ENCODE measurements at regions not wholly inside any gene's neighbourhood (a gene's known extent, or its start where the extent isn't known, plus 50 kb on each side); places are given as distances from the start of the nearest gene placed in this dataset.
"Not testable (repeated sequence)": the region's sequence is repeated elsewhere in the genome, so short reads cannot be mapped to it uniquely, and the experiment has no call there.

GRCh38 chr2:242080575-242081214 lies 211.2 kb downstream of the RTP5 start:
- DNase-seq, result not testable (repeated sequence)

GRCh38 chr2:242084034-242084433 lies 214.5 kb downstream of the RTP5 start:
- not testable (repeated sequence) for DNase-seq

- not testable (repeated sequence) for DNase-seq
Observed at GRCh38 chr2:242085024-242085674, 215.6 kb downstream of the RTP5 start.

GRCh38 chr2:242085941-242086621 lies 216.6 kb downstream of the RTP5 start:
- peak in 1 of 2 donors; percentile 28 for DNase-seq

GRCh38 chr2:242088044-242088443 lies 218.5 kb downstream of the RTP5 start:
- DNase-seq, result not testable (repeated sequence)

- peak; percentile 91 to 95 for DNase-seq
Observed at GRCh38 chr2:242088471-242089212, 219.1 kb downstream of the RTP5 start.

DNA sequence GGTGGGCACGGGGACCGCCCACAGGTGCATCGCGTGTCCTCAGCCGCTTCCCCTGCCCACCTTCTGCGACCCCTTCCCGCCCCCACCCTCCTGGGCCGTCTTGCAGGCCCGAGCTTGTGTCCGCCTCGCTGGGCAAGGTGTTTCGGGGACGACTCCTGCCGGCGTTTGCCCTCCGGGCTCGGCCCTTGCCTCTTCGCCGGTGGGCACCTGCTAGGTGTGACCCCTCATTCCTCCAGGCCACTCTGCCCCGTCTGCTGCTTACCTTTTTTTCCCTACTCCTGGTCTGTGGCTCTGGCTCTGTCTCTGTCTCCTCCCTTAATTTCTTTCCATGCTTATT lies 219.7 kb downstream of the RTP5 start:
- DNase-seq, result not testable (repeated sequence)

DNA sequence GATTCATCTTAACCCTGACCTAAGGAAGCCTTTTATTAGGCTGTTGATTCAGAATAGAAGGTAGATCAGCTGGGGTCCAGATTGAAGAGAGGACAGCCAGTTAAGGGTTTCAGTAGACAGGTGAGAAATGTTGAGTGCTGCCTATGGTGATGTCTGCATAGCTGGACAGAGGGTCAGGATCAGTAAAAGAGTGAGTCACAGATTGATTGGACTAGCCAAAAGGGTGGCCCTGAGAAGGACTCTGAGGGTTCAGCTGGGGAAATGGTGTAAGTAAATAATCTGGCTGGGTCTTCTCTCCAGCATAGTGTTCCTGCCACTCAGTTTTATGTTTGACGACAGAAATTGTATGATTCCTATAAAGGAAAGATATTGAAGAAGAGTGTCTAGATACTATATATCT lies 227.7 kb downstream of the RTP5 start:
- not testable (repeated sequence) for DNase-seq

DNA sequence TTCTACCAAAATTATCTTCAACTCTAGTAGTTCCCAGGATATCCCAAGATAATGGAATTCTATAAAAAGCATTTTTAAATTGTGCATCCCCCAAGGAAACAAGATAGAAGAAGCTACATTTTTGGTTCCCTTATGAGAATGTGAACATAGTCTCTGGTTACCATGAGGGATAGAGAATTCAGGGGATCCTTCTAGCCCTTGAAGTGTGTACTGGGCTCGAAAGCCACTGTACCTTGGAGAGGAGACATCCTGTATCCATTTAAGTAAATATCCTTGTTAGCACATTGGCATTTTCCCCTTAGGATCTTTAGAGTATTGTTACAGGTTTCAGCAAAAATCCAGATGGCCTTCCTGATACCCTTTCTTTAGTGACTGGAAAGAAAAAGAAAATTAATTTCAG lies 228.5 kb downstream of the RTP5 start:
- no peak for DNase-seq

- no peak for DNase-seq
Observed at GRCh38 chr2:242098445-242099128, 229.1 kb downstream of the RTP5 start.

GRCh38 chr2:242103093-242103492 lies 233.6 kb downstream of the RTP5 start:
- not testable (repeated sequence) for DNase-seq

DNA sequence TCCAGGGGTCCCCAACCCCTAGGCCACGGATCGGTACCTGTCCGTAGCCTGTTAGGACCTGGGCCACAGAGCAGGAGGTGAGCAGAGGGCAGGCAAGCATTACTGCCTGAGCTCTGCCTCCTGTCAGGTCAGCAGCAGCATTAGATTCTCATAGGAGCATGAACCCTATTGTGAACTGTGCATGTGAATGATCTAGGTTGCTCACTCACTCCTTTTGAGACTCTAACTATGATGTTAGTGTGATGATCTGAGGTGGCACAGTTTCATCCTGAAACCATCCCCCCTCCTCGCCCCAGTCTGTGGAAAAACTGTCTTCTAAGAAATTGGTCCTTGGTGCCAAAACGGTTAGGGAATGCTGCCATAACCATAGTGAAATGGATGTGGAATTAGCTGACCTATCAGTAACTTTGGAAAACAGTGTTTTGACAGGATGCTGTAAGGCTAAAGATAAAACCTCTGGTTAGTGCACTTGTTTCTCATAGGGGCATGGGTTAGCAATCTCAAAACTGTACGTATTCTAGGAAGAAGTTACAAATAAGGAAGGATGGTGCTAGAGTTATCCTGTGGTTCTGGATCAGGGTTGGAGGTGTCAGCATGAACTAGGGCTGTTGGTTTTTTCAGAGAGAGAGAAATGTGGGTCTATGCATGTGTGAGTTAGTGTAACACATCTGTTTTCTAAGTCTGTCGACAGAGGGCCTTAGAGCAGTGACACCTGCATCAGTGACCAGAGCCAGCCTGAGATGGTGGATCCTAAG lies 234.8 kb downstream of the RTP5 start:
- DNase-seq, result not testable (repeated sequence)

GRCh38 chr2:242107065-242107464 lies 237.5 kb downstream of the RTP5 start:
- not testable (repeated sequence) for DNase-seq

GRCh38 chr2:242108797-242109500 lies 239.4 kb downstream of the RTP5 start:
- DNase-seq, result not testable (repeated sequence)

GRCh38 chr2:242109819-242110218 lies 240.3 kb downstream of the RTP5 start:
- DNase-seq, result not testable (repeated sequence)

GRCh38 chr2:242111954-242112353 lies 242.4 kb downstream of the RTP5 start:
- not testable (repeated sequence) for DNase-seq

DNA sequence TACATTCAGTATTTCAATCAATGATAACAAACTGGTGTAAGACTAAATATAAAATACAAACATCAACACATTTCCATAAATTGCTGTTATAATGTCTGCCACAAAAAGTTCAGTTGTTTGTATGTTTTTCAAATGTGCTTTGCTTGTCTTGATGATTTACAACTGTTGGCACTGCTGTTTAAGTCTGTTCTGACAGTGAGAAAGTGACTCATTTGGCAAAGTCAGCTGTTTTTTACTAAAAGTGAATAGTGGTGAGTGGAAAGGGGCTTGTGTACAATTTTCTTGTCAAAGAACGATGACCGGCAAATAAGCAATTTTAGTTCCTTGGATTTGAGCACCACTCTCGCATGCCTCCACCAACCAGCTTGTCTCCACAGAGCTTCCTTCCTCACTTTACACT lies 244.0 kb downstream of the RTP5 start:
- DNase-seq, result not testable (repeated sequence)

- not testable (repeated sequence) for DNase-seq
Observed at GRCh38 chr2:242116676-242117075, 247.1 kb downstream of the RTP5 start.

DNA sequence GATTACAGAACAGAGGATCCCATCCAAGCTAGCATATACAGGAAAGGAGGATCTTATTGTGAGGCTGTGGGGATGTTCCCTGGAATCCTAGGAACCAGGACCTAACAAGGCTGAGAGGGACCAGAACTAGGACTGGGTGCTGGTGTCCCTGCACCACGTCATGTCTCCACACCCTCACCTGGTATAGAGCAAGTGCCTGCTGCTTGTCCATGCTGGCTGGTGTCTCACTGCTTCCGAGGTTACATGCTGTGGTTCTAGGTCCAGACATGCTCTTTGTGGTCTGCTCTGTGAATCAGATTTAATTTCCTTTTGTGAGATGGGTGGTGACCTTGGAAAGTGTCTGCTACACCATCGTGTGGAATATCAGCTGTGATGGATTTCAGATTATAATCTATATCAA lies 247.8 kb downstream of the RTP5 start:
- not testable (repeated sequence) for DNase-seq

DNA sequence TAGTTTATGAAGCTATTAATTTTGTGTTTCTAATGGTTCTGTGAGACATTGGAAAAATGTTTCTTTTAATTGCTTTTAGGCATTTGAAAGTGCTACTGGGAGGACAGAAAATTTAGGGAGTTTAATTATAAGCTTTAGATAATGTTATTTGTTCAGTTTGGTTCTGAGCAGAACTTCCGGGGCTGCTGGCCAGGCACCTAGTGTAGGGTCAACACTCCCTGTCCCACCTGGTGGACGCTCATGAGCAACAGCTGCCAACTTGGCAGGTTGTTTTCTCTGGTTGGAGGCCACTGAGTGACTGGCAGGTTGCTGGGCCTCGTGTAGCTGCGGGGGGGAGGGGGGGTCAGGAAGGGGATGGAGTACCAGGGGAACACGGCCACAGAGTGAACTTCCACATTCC lies 250.2 kb downstream of the RTP5 start:
- not testable (repeated sequence) for DNase-seq

- DNase-seq, result not testable (repeated sequence)
Observed at GRCh38 chr2:242130682-242131081, 261.2 kb downstream of the RTP5 start.
